HG02870 (cell line): ENCODE measurements at regions not wholly inside any gene's neighbourhood (a gene's known extent, or its start where the extent isn't known, plus 50 kb on each side); places are given as distances from the start of the nearest gene placed in this dataset.

Experiments used
- ATAC-seq: cut with Tn5 transposase; IDR thresholded peaks from one replicate; pipeline ENCODE4 v1.9.1; 2021; ENCODE audit warnings: mild to moderate bottlenecking, moderate library complexity; ENCODE audit not compliant: unreplicated experiment

DNA sequence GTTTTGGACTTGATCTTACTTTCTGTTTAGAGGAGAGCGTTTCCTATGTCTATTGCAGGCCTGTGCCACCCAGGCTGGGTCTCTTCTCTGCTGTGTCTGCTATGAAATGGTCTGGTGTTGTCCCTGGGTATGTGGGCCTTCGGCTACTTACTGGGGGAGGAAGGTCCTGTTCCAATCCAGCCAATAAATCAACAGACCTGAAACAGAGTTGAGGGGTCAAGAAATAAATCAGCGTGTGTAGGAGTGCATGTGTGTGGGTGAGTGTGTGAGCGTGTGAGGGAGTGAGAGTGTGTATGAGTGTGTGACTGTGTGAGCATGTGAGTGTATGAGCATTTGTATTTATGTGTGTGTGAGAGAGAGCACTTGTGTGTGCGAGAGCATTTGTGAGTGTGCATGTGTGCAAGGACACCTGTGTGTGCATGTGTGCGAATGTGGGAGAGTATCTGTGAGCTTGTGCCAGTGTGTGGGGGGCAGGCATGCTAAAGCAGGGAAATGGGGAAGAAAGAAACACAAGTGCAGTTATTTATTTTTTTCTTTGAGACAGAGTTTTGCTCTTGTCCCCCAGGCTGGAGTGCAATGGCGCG lies 86.3 kb upstream of the PMEPA1 start:
- ATAC-seq, result no peak

DNA sequence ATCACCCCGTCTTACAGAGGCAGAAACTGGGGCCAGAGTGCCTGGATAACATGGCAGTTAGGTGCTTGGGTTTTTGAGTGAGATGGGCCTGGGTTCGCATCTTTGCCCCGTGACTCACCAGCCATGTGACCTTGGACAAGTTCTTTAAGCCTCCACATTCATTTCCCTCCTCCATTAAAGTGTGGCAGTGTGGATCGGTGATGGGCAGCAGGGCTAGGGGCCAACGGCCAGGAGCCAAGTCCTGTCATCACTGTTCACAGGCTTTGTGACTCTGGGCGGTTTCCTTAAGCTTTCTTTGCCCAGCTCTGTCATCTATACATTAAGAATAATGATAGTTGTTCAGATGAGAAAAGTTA lies 85.5 kb upstream of the PMEPA1 start:
- ATAC-seq, result no peak

DNA sequence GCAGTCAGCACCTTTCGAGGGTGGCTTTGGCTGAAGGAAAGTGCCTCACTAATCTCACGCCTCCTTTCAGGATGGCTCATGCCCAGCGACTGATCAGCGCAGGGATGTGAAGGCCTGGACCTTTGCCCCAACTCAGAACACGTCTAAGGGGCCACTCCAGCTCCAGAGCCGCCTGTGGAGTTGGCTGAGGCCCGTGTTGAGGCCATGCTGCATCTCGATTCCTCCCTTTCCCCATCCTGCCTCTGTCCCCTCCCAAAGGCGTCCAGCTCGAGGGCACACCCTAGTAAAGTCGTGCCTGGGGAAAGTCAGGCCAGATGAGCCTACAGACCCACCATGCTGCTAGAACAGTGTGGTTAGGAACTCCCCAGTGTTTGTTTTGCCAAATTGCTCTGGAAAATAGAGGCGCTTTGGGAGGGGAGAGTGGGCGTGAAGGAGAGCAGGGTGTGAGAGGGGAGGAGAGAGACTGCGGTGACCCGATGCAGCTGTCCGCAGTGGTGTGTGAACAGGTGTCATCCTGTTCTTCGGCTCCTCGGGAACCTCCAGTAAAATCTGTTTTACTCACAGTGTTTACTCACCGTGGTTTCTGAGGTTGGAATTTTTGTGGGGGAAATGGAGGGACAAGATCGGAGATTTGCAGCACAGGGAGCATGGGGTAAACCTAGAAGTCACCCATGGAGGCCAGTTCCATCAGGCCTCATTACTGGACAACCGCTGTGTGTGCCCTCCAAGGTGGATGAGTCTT lies 85.0 kb upstream of the PMEPA1 start:
- ATAC-seq, result no peak

DNA sequence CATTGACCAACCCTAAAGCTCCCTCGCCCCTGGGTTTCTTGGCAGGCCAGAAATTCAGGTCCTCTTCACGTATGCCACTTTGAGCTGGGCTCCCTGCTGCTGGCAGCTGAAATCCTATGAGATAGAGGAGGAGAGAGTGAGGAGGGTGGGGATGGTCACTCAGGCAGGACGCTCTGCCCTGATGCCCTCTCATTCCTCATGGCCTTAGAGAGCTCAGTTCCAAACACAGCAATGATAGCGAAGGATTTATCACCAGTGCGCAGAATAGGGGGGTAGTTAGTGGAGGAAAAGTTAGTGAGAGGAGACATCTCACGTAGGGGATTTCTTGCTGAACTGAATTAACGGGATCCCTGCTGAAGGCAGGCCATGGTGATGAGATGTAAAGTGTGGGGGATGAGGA lies 84.2 kb upstream of the PMEPA1 start:
- ATAC-seq, result no peak

DNA sequence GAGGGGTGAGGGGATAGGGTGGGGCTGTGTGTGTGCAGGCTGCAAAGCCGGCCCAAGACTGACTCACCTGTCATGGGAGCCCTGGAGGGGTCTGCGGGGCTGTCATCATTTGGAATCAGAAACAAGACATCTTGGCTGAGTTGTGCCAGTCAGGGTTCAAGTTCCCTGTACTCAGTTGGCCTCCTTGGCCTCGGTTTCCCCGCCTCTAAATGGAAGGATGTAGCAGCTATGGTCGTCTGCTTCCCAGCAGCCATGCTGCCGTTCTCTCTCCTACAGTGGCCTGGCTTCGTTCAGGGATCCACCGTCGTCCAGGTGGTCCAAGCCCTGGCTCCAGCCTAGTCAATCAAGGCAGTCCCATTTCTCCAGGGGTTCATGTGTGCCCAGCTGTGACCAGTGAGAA lies 83.6 kb upstream of the PMEPA1 start:
- ATAC-seq, result no peak

DNA sequence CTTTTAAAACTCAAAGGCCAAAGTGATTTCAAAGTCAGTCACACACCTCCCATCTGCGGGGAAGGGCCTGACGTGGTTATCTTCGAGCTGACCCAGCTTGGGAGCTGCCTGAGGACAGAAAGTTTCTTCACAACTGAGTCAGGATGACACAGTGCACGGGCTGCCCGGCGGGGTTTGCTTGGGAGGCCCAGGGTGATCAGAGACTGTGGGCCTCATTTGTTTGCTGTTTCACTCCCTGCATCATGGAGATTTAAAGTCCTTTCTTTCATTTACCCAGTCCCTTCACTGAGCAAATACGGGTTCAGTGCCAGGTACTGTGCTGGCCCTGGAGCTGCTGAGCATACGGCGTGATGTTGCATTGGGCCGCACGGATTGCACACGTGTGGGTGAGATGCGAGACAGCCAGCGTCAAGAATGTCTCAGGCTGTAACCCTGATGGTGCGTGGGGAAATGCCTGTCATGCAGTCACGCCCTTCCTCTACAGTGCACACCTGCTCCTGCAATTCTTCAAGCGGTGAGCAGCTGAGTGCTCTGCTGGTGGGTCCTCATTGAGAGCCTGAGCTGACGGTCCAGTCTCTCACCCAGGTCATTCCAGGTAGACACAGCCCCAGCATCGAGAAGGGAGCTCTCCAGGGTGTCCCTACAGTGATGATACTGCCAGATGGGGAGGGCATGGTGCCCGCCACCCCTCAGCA lies 82.7 kb upstream of the PMEPA1 start:
- ATAC-seq, result no peak

DNA sequence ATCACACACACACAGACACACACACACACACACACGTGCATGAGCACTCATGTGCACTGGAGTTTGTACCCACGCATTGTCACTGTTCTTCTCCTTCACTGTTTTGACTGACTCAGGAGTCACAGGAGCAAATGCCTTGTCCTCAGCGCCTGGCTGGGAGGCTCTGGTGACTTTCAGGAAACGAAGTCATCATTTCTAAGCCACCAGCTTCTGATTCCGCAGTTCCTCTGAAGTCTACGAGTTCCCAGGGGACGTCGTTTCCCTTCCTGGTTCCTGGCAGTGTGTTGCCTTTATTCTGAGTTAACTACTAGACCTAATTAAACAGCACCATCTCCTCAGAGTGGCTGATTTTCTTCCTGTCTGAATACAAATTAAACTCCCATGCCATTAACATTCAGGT lies 82.2 kb upstream of the PMEPA1 start:
- ATAC-seq, result no peak

DNA sequence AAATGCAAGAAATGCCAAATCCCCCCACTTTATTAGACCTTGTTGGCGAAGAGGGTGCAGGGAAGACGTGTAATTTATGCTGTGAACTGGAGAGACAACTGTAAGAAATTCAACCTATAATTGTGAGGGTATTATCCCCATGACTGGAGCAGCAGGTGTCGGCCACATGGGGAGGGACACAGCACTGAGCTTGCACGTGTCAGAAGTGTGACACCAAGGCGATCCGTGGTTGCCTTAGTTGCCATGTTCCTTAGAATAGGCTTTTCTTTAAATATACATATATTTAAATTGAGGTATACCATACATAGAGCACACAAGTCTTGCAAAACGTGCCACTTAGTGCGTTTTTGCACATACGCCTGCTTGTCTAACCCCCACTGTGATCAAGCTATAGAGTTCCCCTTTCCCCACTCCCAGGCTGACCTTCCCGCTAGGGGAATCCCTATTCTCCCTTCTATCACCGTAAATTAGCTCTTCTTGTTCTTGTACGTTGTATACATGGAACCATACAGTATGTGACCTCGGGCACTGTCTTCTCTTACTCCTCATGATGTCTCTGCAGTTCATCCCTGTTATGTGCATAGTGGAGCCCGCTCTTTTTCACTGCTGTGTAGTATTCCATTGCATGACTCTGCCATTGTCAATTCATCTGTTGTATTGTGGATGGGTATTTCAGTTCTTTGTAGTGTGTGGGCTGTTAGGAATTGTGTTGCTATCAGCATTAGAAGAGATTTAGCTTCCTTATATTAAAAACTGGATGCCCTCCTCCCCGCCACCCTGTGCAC lies 81.6 kb upstream of the PMEPA1 start:
- ATAC-seq, result no peak

DNA sequence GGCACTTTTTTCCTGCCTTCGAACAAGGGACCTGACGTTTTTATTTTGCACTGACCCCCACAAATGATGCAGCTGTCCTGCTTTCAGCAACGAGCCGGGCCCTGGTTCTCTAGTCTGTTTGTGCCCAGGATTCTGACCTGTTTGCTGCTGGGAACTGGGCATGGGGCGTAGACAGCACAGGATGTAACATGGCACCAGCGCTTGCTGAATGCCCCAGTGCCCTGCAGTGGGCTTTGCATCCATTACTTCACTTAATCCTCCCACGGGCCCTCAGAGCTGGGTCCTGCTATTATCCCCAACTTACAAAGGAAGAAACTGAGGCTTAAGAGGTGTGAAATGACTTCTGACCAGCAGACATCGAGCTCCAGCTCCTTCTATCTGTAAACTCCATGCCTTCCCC lies 80.4 kb upstream of the PMEPA1 start:
- ATAC-seq, result no peak

DNA sequence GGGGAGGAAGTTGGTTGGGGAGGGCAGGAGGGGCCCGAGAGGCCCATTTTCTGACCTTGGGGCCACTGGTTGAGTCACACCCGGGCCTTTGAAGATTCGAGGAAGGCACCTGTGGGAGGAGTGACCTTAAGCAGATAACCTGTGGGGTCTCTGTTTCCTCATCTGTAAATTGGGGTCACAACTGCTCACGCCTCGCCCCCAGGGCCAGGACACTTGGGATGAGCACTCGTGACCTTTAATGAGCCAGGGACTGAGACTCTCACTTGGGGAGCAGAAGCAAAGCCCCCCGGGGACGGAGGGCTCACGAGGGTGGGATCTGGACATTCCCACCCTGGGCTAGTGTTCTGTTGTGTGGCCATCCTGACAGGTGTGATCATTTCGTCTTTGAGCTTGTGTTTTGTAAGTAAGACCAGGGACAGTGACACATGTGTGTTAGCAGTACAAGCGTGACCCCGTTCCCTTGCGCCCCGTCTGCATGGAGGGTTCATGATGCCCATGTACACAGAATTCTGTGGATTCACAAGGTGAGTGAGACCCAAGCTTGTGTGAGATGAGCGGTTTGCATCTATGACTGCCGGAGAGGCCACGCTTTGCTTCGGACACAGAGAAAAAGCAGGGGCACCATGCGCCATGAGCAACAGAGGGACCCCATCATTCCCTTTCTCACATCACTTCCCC lies 79.3 kb upstream of the PMEPA1 start:
- ATAC-seq, result no peak

DNA sequence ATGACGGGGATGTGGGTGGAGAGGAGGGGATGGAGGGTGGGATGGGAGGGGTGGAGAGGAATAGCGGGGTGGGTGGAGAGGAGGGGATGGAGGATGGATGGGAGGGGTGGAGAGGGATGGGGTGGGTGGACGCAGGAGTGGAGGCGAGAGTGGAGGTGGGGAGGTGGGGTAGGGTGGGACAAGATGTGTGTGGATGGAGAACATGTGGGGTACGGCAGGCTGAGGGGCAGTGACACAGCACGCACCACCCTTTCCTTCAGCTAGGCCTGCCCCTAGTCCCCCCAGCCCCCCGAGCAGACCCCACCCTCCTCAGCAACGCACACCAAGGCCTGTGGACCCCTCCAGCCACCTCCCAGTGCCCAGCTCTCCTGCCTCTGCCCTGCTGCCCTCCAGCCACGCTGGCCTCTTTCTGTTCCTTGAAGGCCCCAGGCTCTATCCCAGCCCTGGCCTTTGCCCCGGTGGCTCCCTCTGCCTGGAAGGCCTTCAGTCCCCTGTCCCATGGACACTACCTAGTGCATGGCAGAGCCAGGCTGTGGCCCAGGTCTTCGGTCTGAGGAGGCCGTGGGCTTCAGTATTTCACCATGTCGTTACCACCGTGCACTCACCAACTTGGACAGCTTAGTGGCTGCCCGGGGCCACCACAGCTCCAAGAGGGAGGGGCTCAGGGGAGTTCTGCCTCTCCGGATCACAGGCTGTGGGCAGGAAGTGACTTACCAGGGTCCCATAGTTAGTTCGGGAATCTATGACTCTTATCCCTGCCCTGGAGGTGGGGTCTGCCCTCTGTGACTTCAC lies 78.4 kb upstream of the PMEPA1 start:
- no peak for ATAC-seq

DNA sequence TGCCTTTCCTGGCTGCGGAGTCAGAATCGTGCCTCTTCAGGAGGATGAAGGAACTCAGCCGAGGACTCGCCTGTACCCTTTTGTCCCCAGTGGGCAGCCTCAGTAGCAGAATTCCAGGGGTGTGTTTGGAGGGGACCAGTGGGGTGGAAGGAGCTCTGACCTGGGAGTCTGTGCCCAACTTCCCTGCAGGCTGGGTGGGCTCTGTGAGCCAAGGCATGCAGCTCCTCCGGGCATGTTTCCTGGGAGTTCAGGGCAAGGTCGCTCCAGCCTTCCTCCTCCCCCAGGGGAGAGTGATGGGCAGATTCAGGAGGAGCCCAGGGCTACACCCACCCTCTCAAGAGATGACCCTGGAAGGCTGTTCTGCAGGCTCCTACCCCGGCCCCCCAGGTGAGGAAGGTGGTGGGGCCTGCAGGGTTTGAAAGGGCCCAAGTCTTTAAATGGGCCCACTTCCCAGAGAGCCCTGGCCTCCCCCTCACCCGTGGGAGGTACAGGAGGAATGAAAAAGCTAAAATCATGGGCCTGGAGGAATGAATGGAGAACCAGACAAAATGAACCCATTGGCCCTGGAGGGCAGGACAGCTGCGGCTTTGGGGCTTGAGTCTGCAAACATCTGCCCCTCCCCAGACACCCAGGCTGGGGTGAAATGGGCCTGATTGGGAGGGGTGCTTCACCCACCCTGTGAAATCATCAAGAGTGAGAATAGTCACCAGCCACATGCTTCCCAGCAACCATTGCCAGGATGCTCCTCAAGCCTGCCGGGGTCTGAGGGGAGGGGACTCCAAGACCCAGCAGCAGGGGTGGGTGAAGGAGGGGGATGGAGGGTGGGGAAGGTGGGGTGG lies 77.6 kb upstream of the PMEPA1 start:
- no peak for ATAC-seq

DNA sequence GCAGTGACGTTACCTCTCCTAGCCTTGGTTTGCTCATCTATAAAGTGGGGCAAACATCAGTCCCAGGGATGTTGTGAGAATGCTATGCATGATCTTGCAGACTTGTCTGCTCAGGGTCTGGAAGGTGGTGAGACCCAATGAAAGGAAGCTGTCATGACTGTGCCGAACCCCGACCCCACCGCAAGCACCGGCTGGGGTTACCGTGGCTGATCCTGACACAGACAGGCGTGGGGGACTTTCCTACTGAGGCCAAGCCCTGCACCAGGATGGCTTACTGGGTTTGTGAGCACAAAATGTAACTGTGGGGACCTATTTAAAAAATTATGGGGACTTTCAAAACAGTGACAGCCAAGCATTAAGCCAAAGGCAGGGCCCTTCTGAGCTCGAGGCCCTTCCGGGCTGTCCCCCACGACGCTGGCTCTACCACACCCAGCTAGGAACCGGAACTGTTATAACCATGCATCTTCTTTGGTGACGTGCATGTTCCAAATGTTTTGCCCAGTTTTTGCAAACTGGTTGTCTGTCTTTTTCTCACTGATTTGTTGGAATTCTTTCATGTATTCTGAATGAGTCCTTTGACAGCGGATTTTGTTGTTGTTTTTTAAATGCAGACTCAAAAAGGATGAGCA lies 76.6 kb upstream of the PMEPA1 start:
- ATAC-seq, result no peak

DNA sequence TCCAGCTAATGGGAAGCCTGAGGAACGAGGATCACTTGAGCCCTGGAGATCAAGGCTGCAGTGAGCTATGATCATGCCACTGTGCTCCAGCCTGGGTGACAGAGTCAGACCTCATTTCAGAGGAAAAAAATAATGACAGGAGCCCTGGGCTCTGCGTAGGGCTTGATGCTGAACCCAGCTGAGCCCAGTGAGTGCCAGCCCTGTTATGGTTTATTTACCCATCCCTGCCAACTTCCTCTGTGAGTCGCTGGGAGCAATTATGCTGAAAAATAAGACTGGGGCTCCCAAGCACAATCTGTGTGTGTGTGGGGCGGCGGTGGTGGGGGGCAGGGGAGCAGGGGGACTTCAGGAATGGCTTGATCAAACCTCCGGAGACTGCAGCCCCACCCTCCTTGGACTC lies 75.9 kb upstream of the PMEPA1 start:
- no peak for ATAC-seq

DNA sequence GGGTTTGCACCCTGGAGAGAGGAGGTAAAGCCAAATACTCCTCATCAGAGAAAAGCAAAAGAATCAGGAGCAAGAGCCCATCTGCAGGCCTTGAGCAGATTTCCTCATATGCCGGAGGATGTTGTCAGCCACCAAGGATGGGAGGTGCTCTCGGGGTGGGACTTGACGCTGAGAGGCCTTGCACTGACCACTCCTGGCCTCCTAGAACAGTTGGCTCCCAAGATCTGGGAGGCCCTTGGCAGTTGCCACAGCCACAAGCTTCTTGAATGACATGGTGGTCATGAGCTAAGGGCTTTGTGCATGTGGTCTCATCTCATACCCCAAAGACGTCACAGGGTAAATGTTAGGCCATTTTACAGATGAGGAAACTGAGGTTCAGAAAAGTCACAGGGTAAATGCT lies 75.2 kb upstream of the PMEPA1 start:
- ATAC-seq, result no peak

DNA sequence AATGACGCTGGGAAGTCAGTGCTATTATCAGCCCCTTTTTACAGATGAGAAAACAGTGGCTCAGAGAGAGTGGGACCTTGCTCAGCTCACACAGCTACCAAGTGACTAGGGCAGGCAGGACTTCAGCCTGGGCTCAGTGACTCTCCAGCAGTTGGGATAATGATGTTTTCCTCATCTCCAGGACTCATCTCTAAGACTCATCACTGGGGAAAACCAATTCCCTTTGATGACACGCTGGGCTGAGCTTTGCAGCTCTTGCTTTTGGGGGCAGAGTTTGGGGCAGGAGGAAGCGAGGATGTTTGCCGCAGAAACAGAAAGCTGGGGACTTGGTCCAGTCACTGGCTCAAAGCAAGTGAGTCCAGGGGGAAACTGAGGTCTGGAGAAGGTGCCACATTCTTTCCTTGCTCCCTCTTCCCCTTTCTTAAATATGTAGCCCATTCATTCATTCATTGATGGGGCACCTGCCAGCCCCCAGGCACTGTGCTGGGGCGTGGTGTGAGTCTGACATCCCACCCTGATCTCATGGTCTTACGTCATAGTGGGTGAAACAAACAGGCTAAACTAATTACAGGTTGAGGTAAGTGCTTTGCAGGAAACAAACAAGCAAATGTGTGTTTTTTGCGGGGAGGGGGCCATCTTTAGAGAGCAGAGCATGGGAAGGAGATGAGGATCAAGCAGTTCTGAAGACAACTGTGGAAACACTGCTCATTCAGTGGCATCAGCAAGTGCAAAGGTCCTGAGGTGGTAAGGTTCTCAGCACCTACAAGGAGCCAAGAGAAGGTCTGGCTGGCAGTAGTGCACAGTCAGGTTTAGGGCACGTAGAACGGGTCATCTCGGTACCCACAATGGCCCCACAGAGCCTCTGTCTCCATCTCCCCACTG lies 74.4 kb upstream of the PMEPA1 start:
- no peak for ATAC-seq

DNA sequence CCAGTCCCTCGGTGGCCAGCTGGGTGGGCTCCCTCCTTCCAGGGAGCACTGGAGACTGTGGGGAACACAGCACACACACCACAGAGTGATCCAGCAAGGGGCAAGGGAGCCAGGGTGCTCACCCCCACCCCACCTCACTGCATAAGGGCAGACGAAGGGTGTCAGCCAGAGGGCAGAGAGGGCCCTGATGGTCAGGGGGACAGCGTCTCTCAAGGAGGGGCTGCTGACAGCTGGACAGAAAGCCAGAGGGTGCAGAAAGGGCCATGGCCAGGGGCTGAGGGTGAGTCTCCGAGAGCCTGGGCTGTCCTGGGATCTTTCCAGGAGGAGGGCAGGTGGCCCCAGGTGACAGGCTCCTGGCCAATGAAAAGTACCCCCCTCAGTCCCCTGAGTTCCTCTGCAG lies 73.4 kb upstream of the PMEPA1 start:
- ATAC-seq, result no peak

DNA sequence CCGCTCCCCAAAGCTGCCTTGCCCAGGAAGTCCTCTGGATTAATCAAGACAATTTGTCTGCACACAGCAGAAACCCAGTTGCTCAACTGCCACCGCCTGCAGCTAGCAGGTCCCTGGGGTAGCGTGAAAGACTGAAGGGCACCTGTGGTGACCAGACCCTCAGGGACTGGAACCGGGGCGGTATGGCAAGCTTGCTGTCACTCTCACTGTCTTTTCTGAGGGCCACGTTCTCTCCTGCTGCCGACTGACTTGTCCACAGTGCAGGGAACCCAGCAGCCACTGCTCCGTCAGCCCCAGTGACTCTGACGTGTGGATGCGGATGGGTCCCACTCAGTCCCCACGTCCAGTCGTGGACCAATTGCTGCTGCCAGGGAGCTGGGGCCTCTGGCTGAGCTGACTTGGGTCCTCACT lies 72.8 kb upstream of the PMEPA1 start:
- ATAC-seq, result no peak
